ENCODE measurements at regions not wholly inside any gene's neighbourhood (a gene's known extent, or its start where the extent isn't known, plus 50 kb on each side); places are given as distances from the start of the nearest gene placed in this dataset.

DNA sequence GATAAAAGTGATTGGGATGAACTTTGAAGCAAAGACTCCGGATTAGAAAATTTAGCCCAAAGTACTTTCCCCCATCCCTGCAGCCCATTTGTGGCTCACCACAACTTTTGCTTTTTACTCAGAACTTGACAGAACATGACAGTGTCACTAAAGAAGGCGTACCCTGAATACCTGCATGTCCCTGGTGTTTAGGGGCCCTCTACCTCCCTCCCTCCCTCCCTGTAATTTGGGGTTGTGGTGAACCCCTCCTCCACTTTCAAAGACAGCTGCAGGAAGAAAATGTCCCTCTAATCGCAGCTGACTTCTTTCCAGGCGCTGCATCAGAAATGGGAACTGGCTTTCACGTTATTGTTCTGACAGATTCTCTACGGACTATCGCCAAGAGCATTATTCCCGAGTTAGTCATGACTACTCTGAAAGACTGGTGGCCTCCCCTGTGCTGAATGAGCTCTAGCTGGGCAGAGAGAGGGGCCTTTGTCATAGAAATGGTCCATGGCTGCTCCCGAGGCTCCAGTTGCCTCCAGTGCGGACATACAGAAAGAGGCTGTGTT is 93.2 kb upstream of the ARHGEF3 start:
- peaks cover 67% of the 10 kb centered on the region for H3K4me1 Mint-ChIP-seq (ENCODE audit: low read depth)
- ATAC-seq (peak; percentile 83), DNase-seq (peak; percentile 62)
- POLR2A ChIA-PET, result interaction anchor here (0.6 kb wide), 1 partner anchor 131 kb away, joined by 6 read pairs; no protein-coding TSS in a partner anchor
- CTCF ChIA-PET, result interaction anchor here (1.2 kb wide), 1 partner anchor 187 kb away, joined by 3 read pairs; no protein-coding TSS in a partner anchor
- no peaks in the 10 kb centered on the region for H3K9me3 Mint-ChIP-seq (ENCODE audit: insufficient read depth)
- no peak overlapping the region for H3K27ac Mint-ChIP-seq
- H3K4me3 Mint-ChIP-seq, result peak overlapping the region; percentile 43
- H3K27me3 Mint-ChIP-seq (ENCODE audit: low read depth), result no peaks in the 10 kb centered on the region
- peaks cover 27% of the 10 kb centered on the region for H3K36me3 Mint-ChIP-seq (ENCODE audit: low read depth)

DNA sequence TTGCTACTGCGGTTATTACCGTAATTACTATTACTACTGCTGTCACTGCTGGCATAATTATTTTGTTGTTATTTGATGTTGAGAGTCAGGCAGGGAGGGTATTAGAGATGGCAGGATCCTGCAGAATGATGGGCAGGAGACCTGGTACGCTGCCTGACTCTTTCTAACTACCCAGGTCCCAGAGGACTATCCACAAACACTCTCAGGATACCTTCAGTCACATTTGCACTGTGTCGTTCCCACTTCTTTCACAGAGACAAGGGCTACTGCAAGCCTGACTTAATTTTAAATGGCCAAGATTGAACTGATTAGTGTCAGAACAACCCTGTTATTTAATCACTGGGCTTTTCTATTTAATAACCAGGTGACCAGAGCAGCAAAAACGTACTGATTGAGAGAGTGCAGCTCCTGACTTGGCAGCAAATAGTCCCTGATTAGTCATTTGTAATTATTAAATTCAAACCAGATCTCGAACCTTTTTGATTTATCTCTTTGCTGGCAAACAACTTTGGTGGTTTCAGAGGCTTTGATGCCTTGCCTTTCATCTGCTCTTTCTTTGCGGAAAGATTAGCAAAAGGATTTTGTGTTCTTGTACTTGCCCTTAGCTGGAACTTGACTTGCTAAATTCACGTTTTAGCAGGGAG is 88.8 kb upstream of the ARHGEF3 start:
- ChIA-PET CTCF (interaction anchor here (1.0 to 1.7 kb wide), 4 partner anchors 9 to 188 kb away, joined by 3 to 4 read pairs (median 3); no protein-coding TSS in a partner anchor), POLR2A (interaction anchor here (0.6 to 2.1 kb wide), 4 partner anchors 14 to 187 kb away, joined by 3 to 8 read pairs (median 4); partner anchors contain the start of gene ARHGEF3)
- peaks cover 25% of the 10 kb centered on the region for H3K36me3 Mint-ChIP-seq (ENCODE audit: low read depth)
- H3K27ac Mint-ChIP-seq, result no peak overlapping the region
- no peaks in the 10 kb centered on the region for H3K27me3 Mint-ChIP-seq (ENCODE audit: low read depth)
- peak overlapping the region; percentile 13 for H3K4me3 Mint-ChIP-seq
- no peaks in the 10 kb centered on the region for H3K9me3 Mint-ChIP-seq (ENCODE audit: insufficient read depth)
- DNase-seq, result no peak
- ATAC-seq, result no peak
- peaks cover 79% of the 10 kb centered on the region for H3K4me1 Mint-ChIP-seq (ENCODE audit: low read depth)

DNA sequence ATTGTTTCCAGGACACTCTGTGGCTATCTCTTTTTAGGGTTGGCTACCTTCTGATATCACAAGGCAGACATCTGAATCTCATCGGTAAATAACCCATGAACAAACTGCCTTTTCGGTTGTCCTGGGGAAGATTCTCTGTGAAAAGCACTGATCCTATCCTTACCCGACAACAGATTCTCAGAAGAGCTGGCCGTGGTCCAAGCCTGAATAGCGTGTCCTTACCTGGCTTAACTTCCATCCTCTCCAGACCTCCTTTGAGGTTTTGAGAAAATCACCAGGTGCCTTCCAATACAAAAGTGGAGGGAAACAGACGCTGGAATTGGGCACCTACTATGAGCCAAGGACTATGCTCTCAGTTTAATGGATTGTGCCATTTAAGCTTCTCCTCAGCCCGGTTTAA is 87.4 kb upstream of the ARHGEF3 start:
- ATAC-seq (no peak), DNase-seq (no peak)
- CTCF ChIA-PET, result interaction anchor here (0.9 to 3.2 kb wide), 3 partner anchors 13 to 1289 kb away, joined by 3 to 17 read pairs (median 4); no protein-coding TSS in a partner anchor
- H3K4me1 Mint-ChIP-seq (ENCODE audit: low read depth), result peaks cover 71% of the 10 kb centered on the region
- no peak overlapping the region for H3K4me3 Mint-ChIP-seq
- no peaks in the 10 kb centered on the region for H3K9me3 Mint-ChIP-seq (ENCODE audit: insufficient read depth)
- peaks cover 32% of the 10 kb centered on the region for H3K36me3 Mint-ChIP-seq (ENCODE audit: low read depth)
- no peaks in the 10 kb centered on the region for H3K27me3 Mint-ChIP-seq (ENCODE audit: low read depth)
- peak overlapping the region; percentile 36 for H3K27ac Mint-ChIP-seq
- POLR2A ChIA-PET, result interaction anchor here (0.6 kb wide), 1 partner anchor 30 kb away, joined by 3 read pairs; no protein-coding TSS in a partner anchor

DNA sequence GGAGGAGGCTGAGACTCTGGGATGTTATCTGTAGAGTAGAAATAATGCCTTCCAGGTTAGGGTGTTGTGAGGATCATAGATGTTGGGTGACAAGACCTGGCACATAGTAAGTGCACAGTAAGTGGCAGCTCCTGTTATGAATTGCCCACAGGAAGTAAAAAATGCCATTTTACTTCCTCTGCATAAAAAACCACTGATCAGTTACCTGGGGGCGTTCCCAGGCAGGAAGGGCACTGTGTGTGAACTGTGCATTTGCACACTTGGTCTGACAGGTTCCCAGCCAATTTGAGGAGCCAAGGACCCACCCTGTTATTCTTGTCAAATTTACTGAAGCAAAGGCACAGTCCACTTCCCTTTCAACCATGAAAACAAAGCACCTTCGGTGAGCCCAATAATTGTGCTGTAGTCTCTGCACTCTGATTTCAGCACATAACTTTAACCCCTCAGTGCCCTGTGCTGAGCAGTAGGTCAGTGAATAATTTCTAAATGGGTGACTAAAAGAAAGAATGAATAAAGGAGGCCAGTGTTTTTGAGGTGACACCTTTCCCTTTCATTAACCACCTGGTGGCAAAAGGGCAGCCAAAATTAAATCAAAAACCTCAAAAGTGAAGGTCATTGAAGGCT is 85.8 kb upstream of the ARHGEF3 start:
- peaks cover 65% of the 10 kb centered on the region for H3K4me1 Mint-ChIP-seq (ENCODE audit: low read depth)

DNA sequence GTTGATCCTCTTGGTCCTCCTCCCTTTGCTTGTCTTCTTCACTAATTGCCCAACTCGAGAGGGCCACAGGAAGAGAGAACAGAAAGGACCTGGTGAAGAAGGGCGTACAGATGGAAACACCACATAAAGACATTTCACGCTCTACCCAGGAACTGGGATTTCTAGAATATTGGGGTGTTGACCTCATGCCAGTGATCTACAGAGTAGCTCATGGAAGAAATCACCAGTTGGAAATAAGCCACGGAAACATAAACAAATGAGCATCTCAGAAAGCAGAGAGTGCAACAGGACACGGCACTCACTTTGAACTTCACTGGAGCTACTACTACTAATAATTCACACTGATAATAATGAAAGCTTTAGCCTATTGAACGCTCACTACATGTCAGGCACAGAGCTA is 84.6 kb upstream of the ARHGEF3 start:
- CTCF ChIA-PET, result interaction anchor here (0.8 to 3.2 kb wide), 11 partner anchors 11 to 102 kb away, joined by 3 to 17 read pairs (median 3); no protein-coding TSS in a partner anchor
- DNase-seq (no peak), ATAC-seq (no peak)
- POLR2A ChIA-PET, result interaction anchor here (3.2 kb wide), 1 partner anchor 31 kb away, joined by 21 read pairs; no protein-coding TSS in a partner anchor
- no peak overlapping the region for H3K4me3 Mint-ChIP-seq
- no peaks in the 10 kb centered on the region for H3K27me3 Mint-ChIP-seq (ENCODE audit: low read depth)
- peaks cover 41% of the 10 kb centered on the region for H3K36me3 Mint-ChIP-seq (ENCODE audit: low read depth)
- peaks cover 64% of the 10 kb centered on the region for H3K4me1 Mint-ChIP-seq (ENCODE audit: low read depth)
- peak overlapping the region; percentile 26 for H3K27ac Mint-ChIP-seq
- no peaks in the 10 kb centered on the region for H3K9me3 Mint-ChIP-seq (ENCODE audit: insufficient read depth)

More for the DNA sequence above, 85.8 kb upstream of the ARHGEF3 start:
- Mint-ChIP-seq H3K27me3 (ENCODE audit: low read depth) (no peaks in the 10 kb centered on the region), H3K27ac (peak overlapping the region; percentile 80), H3K4me3 (peak overlapping the region; percentile 56), H3K36me3 (ENCODE audit: low read depth) (peaks cover 32% of the 10 kb centered on the region), H3K9me3 (ENCODE audit: insufficient read depth) (no peaks in the 10 kb centered on the region)
- ChIA-PET CTCF (interaction anchor here (1.1 to 3.2 kb wide), 5 partner anchors 29 to 99 kb away, joined by 3 to 17 read pairs (median 3); no protein-coding TSS in a partner anchor), POLR2A (interaction anchor here (0.6 to 3.2 kb wide), 2 partner anchors 10 to 29 kb away, joined by 4 to 21 read pairs; no protein-coding TSS in a partner anchor)
- peak; percentile 78 for ATAC-seq
- peak; percentile 59 for DNase-seq

DNA sequence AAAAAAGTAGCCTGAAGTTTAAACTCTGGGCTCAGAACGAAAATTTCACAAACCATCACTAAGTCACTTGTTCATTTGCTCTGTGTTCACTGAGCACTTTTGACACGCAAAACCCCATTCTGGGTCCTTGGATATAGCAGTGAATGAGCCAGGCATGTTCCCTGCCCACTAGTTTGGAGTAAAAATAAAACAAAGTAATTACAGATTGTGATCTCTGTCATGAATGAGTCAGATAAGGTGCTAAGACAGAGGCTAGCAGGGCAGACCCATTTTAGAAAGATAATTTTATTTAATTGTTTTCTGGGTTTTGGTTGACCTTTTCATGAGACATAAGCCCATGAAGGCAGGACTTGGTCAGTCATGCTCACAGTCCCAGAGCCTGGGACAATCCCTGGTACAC is 84.1 kb upstream of the ARHGEF3 start:
- H3K4me1 Mint-ChIP-seq (ENCODE audit: low read depth), result peaks cover 65% of the 10 kb centered on the region
- peak overlapping the region; percentile 26 for H3K27ac Mint-ChIP-seq
- CTCF ChIA-PET, result interaction anchor here (0.8 to 3.2 kb wide), 8 partner anchors 11 to 183 kb away, joined by 3 to 17 read pairs (median 4); no protein-coding TSS in a partner anchor
- POLR2A ChIA-PET, result interaction anchor here (3.2 kb wide), 1 partner anchor 31 kb away, joined by 21 read pairs; no protein-coding TSS in a partner anchor
- ATAC-seq (no peak), DNase-seq (no peak)
- H3K27me3 Mint-ChIP-seq (ENCODE audit: low read depth), result no peaks in the 10 kb centered on the region
- peaks cover 45% of the 10 kb centered on the region for H3K36me3 Mint-ChIP-seq (ENCODE audit: low read depth)
- H3K9me3 Mint-ChIP-seq (ENCODE audit: insufficient read depth), result no peaks in the 10 kb centered on the region
- H3K4me3 Mint-ChIP-seq, result no peak overlapping the region

DNA sequence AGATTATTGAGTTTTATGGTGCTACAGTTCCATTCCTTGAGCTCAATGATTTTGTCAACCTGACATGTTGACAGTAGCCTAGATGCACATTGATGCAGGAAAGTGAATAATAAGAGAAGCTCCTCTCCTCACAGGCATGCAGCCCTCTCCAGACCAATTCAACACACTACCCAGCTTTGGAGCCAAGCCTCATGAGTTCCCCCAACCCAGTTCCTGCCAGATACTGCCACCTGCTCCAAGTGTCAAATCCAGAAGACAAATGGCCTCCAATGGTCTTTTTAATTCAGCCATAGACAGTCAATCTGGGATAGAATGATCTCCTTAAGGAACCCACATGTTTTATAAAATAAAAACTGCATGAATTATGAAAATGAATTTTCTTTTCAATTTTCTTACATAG is 83.7 kb upstream of the ARHGEF3 start:
- ATAC-seq (no peak), DNase-seq (no peak)
- ChIA-PET POLR2A (interaction anchor here (3.2 kb wide), 1 partner anchor 31 kb away, joined by 21 read pairs; no protein-coding TSS in a partner anchor), CTCF (interaction anchor here (0.7 to 1.6 kb wide), 6 partner anchors 11 to 183 kb away, joined by 3 to 4 read pairs (median 4); no protein-coding TSS in a partner anchor)
- no peaks in the 10 kb centered on the region for H3K9me3 Mint-ChIP-seq (ENCODE audit: insufficient read depth)
- peaks cover 64% of the 10 kb centered on the region for H3K4me1 Mint-ChIP-seq (ENCODE audit: low read depth)
- H3K36me3 Mint-ChIP-seq (ENCODE audit: low read depth), result peaks cover 48% of the 10 kb centered on the region
- H3K4me3 Mint-ChIP-seq, result no peak overlapping the region
- H3K27ac Mint-ChIP-seq, result no peak overlapping the region
- no peaks in the 10 kb centered on the region for H3K27me3 Mint-ChIP-seq (ENCODE audit: low read depth)

DNA sequence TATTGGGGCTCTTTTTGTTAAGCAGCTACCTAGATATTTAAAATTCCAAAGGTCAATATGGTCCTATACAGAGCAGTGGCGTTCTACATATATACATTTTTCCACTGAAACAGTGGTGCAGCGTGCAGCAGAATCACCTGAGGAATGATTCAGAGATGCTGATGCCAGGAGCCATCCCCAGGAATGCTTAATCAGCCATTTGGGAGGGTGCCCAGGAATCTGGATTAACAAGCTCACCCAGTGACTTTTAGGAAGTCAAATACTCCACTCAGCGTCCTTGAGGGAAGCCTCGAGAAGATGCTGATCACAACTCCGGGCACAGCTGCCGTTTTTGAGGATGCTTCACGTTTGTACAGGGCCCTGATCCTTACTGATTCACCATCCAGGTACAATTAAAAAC is 82.6 kb upstream of the ARHGEF3 start:
- Mint-ChIP-seq H3K27ac (no peak overlapping the region), H3K36me3 (ENCODE audit: low read depth) (peaks cover 58% of the 10 kb centered on the region), H3K4me1 (ENCODE audit: low read depth) (peaks cover 70% of the 10 kb centered on the region), H3K27me3 (ENCODE audit: low read depth) (no peaks in the 10 kb centered on the region), H3K4me3 (no peak overlapping the region), H3K9me3 (ENCODE audit: insufficient read depth) (no peaks in the 10 kb centered on the region)
- ChIA-PET CTCF (interaction anchor here (0.8 to 1.5 kb wide), 8 partner anchors 10 to 182 kb away, joined by 3 to 4 read pairs (median 4); no protein-coding TSS in a partner anchor), POLR2A (interaction anchor here (0.7 to 1.3 kb wide), 2 partner anchors 32 to 104 kb away, joined by 3 to 7 read pairs; no protein-coding TSS in a partner anchor)
- ATAC-seq, result no peak
- DNase-seq, result no peak

DNA sequence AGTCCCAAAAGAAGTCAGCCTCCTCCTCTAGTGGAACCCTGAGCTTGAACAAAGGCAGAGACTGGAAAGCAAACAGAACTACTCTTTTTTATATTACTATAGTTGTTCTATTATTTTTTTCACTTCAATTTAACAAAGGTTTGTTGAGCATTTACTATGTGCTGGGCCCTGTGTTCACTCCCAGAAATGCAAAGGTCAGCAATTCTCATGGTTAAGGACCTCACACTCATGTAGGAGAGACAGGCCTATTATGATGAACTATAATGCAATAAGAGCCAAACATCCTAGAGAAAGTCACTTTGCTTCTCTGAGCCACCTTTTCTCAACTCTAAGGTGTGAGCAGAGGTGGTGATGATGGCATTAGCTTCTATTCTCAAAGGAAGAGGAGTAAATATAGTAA is 82.1 kb upstream of the ARHGEF3 start:
- CTCF ChIA-PET, result interaction anchor here (0.8 to 1.5 kb wide), 6 partner anchors 13 to 112 kb away, joined by 3 to 4 read pairs (median 4); no protein-coding TSS in a partner anchor
- no peak for ATAC-seq
- peaks cover 54% of the 10 kb centered on the region for H3K36me3 Mint-ChIP-seq (ENCODE audit: low read depth)
- no peak overlapping the region for H3K4me3 Mint-ChIP-seq
- H3K27me3 Mint-ChIP-seq (ENCODE audit: low read depth), result no peaks in the 10 kb centered on the region
- H3K4me1 Mint-ChIP-seq (ENCODE audit: low read depth), result peaks cover 67% of the 10 kb centered on the region
- POLR2A ChIA-PET, result interaction anchor here (0.9 to 1.3 kb wide), 2 partner anchors 12 to 32 kb away, joined by 3 to 7 read pairs; no protein-coding TSS in a partner anchor
- H3K27ac Mint-ChIP-seq, result no peak overlapping the region
- no peaks in the 10 kb centered on the region for H3K9me3 Mint-ChIP-seq (ENCODE audit: insufficient read depth)
- no peak for DNase-seq

DNA sequence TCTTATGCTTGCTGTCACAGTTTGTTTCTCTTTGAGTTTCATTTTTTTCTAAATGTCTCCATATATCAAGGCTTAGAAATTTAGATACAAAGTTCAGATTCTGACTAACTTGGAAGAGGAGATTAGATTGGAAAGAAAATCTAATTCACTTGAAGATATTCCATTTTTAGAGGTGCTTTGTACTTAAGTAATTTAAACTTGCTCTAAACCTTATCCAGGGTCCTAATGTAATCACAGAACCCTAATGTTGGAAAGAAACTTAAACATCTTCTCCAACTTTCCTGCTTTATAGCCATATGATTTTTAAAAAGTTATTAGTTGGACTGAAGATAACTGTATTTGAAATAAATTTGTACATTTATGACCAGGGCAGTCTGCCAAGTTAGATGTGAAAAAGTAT is 81.1 kb upstream of the ARHGEF3 start:
- no peaks in the 10 kb centered on the region for H3K9me3 Mint-ChIP-seq (ENCODE audit: insufficient read depth)
- ChIA-PET CTCF (interaction anchor here (1.1 to 1.5 kb wide), 2 partner anchors 33 to 83 kb away, joined by 4 to 5 read pairs; no protein-coding TSS in a partner anchor), POLR2A (interaction anchor here (0.9 to 1.4 kb wide), 3 partner anchors 9 to 31 kb away, joined by 3 to 4 read pairs (median 3); no protein-coding TSS in a partner anchor)
- peaks cover 67% of the 10 kb centered on the region for H3K4me1 Mint-ChIP-seq (ENCODE audit: low read depth)
- no peak for ATAC-seq
- H3K4me3 Mint-ChIP-seq, result no peak overlapping the region
- no peaks in the 10 kb centered on the region for H3K27me3 Mint-ChIP-seq (ENCODE audit: low read depth)
- peaks cover 54% of the 10 kb centered on the region for H3K36me3 Mint-ChIP-seq (ENCODE audit: low read depth)
- no peak overlapping the region for H3K27ac Mint-ChIP-seq
- no peak for DNase-seq

DNA sequence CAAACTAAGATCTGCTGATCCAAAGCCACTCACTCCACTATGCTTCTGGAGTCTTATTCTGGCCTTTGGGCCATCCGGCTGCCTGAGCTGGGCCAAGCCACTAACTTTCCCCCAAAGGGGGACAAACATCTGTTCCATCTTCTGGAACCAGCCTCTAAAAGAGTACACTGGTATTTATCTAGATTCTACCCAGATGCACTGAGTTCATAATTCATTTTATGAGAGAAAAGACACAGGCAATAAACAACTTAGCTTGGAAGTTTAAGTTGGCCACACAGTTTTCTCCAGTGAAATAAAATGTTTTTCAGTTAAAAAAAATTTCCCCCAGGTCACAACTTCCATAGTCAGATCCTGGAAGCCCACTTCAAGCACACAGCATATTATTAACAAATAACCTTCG is 80.1 kb upstream of the ARHGEF3 start:
- H3K9me3 Mint-ChIP-seq (ENCODE audit: insufficient read depth), result no peaks in the 10 kb centered on the region
- H3K27ac Mint-ChIP-seq, result no peak overlapping the region
- POLR2A ChIA-PET, result interaction anchor here (1.1 kb wide), 1 partner anchor 18 kb away, joined by 4 read pairs; no protein-coding TSS in a partner anchor
- no peaks in the 10 kb centered on the region for H3K27me3 Mint-ChIP-seq (ENCODE audit: low read depth)
- CTCF ChIA-PET, result interaction anchor here (0.7 to 1.9 kb wide), 4 partner anchors 9 to 97 kb away, joined by 3 to 6 read pairs (median 3); no protein-coding TSS in a partner anchor
- peaks cover 64% of the 10 kb centered on the region for H3K4me1 Mint-ChIP-seq (ENCODE audit: low read depth)
- no peak overlapping the region for H3K4me3 Mint-ChIP-seq
- DNase-seq (no peak), ATAC-seq (no peak)
- H3K36me3 Mint-ChIP-seq (ENCODE audit: low read depth), result peaks cover 46% of the 10 kb centered on the region
